Thyroid gland (tissue), 4 donors: ENCODE measurements at regions not wholly inside any gene's neighbourhood (a gene's known extent, or its start where the extent isn't known, plus 50 kb on each side); places are given as distances from the start of the nearest gene placed in this dataset.

Experiments
- POLR2A ChIP-seq, 2 donors: fragments of 450-650 bp; IDR thresholded peaks; one replicate each; pipeline ENCODE4 v1.6.1; 2017; ENCODE audit warnings: antibody characterized with exemption in 2 of 2, mild to moderate bottlenecking in 2 of 2, moderate library complexity in 1 of 2
- TF ChIP-seq, protein P1 (sequence below), 6 experiments: fragments of 200-600 bp in 3 of 6; fragments of 450-650 bp in 3 of 6; sonication (generic) in 3 of 6; IDR thresholded peaks; one replicate each; pipeline ENCODE4 v1.5.1; 2016 to 2019; ENCODE audit warnings: antibody characterized with exemption in 6 of 6, mild to moderate bottlenecking in 2 of 6, inconsistent platforms in 1 of 6, moderate library complexity in 1 of 6

DNA sequence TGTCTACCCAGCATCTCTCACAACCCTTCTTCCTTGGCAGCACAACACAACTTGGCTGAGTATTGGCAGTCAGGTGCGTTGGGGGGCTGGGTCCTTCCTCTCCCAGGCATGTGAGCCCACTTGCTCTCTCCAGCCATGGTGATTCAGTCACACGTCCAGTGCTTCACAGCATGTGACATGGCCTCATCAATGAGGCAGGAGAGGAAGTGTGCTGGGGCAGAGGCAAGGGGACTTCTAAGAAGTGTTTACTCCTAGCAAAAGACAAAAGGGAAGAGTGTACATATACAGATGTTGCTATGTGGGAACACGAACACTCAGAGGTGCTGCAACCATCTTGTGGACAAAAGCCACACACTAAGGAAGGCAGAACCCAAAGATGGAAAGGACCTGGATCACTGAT lies 380.8 kb downstream of the FBXW7 start:
- TF ChIP-seq, protein P1, sequence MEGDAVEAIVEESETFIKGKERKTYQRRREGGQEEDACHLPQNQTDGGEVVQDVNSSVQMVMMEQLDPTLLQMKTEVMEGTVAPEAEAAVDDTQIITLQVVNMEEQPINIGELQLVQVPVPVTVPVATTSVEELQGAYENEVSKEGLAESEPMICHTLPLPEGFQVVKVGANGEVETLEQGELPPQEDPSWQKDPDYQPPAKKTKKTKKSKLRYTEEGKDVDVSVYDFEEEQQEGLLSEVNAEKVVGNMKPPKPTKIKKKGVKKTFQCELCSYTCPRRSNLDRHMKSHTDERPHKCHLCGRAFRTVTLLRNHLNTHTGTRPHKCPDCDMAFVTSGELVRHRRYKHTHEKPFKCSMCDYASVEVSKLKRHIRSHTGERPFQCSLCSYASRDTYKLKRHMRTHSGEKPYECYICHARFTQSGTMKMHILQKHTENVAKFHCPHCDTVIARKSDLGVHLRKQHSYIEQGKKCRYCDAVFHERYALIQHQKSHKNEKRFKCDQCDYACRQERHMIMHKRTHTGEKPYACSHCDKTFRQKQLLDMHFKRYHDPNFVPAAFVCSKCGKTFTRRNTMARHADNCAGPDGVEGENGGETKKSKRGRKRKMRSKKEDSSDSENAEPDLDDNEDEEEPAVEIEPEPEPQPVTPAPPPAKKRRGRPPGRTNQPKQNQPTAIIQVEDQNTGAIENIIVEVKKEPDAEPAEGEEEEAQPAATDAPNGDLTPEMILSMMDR (IDR thresholded peaks at IDR 0.05), result no peak
- no peak for TF ChIP-seq POLR2A (IDR thresholded peaks at IDR 0.05)
